Heart right ventricle (tissue), 16 donors: ENCODE measurements at regions not wholly inside any gene's neighbourhood (a gene's known extent, or its start where the extent isn't known, plus 50 kb on each side); places are given as distances from the start of the nearest gene placed in this dataset.

Source experiments
- ATAC-seq, 8 donors: fragments of 200-7000 bp; cut with Tn5 transposase; one replicate each; pipeline ENCODE4 v1.9.1; 2020; ENCODE audit warnings: mild to moderate bottlenecking in 8 of 8, moderate library complexity in 8 of 8, moderate number of reproducible peaks in 1 of 8
- DNase-seq, 2 donors: peaks; one replicate each; pipeline ENCODE4 v3.0.0-alpha.2; 2020
- H3K27ac ChIP-seq, 10 donors: fragments of 200-600 bp; sonication (generic) in 2 of 10; one replicate each; pipeline versions ENCODE4 v1.5.0 to v1.8.0; 2020 to 2022; ENCODE audit warnings: mild to moderate bottlenecking in 3 of 10
- H3K27me3 ChIP-seq, 7 donors: fragments of 200-600 bp; one replicate each; pipeline ENCODE4 v1.8.0; 2021 to 2022; ENCODE audit warnings: mild to moderate bottlenecking in 2 of 7
- H3K36me3 ChIP-seq, 9 donors: fragments of 200-600 bp; sonication (generic) in 1 of 9; one replicate each; pipeline versions ENCODE4 v1.5.0 to v1.8.0; 2020 to 2022; ENCODE audit warnings: mild to moderate bottlenecking in 2 of 9
- H3K4me1 ChIP-seq, 9 donors: fragments of 200-600 bp; sonication (generic) in 1 of 9; one replicate each; pipeline versions ENCODE4 v1.5.0 to v1.8.0; 2020 to 2022; ENCODE audit warnings: mild to moderate bottlenecking in 4 of 9
- H3K4me3 ChIP-seq, 10 donors: fragments of 200-600 bp; sonication (generic) in 2 of 10; one replicate each; pipeline versions ENCODE4 v1.5.0 to v1.8.0; 2020 to 2022; ENCODE audit warnings: mild to moderate bottlenecking in 7 of 10, moderate library complexity in 2 of 10
- H3K9me3 ChIP-seq, 11 donors: fragments of 200-600 bp in 10 of 11; sonication (generic) in 2 of 11; one replicate each; pipeline versions ENCODE4 v1.5.0 to v1.8.0; 2013 to 2022; ENCODE audit warnings: mild to moderate bottlenecking in 2 of 11, control low read depth in 1 of 11, moderate library complexity in 1 of 11
- WGBS, 2 donors: extraction: QIAGEN DNeasy Blood & Tissue Kit; methylation state at CpG; one replicate each; pipeline ENCODE4 v1.1.7; 2013; ENCODE audit warnings: inconsistent platforms in 1 of 2; 5-methylcytosine and 5-hydroxymethylcytosine counted together
- intact Hi-C, 10 donors: fragments of 100-400 bp; cut with DNase I; formaldehyde crosslinking; loops; one replicate each; pipeline versions ENCODE4 v1.11.1 to v1.14.2; 2022
- TF ChIP-seq, protein P1 (sequence below), 9 donors: fragments of 200-600 bp; sonication (generic) in 2 of 9; IDR thresholded peaks; one replicate each; pipeline versions ENCODE4 v1.5.0 to v1.8.0; 2021 to 2022; ENCODE audit warnings: antibody characterized with exemption in 9 of 9, mild to moderate bottlenecking in 5 of 9, moderate library complexity in 1 of 9
- donor health status: Arrhythmogenic right ventricular cardiomyopathy.
- donor health status: ischemic (EF 13 %, LVEDD 7.1; RV severe dilation, severe dysfunction).
- donor health status: healthy with polysubstance abuse.
- donor health status: DM: no; HTN: yes; CAD: no.
- donor health status: DM: no; HTN: no; CAD: no.
- donor health status: ischemic (EF 25% LVEDD 6.9; RV normal size, moderate dysfunction).
- donor health status: ischemic (EF 25% LVEDD 5.7; RV mildly dilated, moderate dysfunction).
- donor health status: healthy.
- donor health status: DM: yes; HTN: yes; CAD: no.
- donor health status: Ischemic cardiomyopathy.
- donor health status: ischemic (EF 35%, LVEDD 5.7; RV mildly dilated, moderate dysfunction).
- donor health status: nonischemic (EF 11% LVEDD 7.7; RV severe dilation, severe dysfunction).
- donor health status: DM: yes; HTN: yes; CAD: no.
- donor health status: PGD.
- donor health status: ischemic (EF 29% LVEDD 5.4; RV normal size, mild dysfunction).
- donor health status: nonischemic (EF 23%, LVEDD 6.1; RV moderate dilation, normal function).

DNA sequence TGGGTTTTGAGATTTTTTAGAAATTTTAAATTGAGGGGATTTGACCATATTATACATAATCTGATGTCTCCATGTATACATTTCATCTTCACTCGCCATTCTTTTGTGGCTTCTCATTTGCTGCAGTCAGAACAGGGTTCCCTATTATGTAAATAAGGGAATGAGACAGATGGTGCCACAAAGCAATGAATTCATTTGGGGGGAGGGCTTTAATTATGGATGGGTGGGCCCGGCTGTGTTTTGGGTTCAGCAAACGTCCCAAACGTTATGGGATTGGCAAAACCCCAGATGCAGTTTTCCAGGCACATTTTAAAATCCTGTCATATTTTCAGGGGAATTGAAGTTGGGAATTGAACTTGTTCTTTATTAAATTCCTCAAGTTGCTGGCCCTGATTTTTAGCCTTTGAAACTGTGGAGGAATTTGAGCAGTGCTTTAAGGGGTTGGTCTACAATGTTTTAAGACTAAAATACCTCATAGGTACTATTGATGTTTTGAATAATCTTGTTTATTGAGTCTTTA, 558.5 kb upstream of the ZNF462 start:
- no peak overlapping the region for H3K4me3 ChIP-seq
- TF ChIP-seq, protein P1, sequence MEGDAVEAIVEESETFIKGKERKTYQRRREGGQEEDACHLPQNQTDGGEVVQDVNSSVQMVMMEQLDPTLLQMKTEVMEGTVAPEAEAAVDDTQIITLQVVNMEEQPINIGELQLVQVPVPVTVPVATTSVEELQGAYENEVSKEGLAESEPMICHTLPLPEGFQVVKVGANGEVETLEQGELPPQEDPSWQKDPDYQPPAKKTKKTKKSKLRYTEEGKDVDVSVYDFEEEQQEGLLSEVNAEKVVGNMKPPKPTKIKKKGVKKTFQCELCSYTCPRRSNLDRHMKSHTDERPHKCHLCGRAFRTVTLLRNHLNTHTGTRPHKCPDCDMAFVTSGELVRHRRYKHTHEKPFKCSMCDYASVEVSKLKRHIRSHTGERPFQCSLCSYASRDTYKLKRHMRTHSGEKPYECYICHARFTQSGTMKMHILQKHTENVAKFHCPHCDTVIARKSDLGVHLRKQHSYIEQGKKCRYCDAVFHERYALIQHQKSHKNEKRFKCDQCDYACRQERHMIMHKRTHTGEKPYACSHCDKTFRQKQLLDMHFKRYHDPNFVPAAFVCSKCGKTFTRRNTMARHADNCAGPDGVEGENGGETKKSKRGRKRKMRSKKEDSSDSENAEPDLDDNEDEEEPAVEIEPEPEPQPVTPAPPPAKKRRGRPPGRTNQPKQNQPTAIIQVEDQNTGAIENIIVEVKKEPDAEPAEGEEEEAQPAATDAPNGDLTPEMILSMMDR (IDR thresholded peaks at IDR 0.05) = no peak
- no peak for ATAC-seq
- H3K4me1 ChIP-seq = peaks cover 0 to 10% (median 0%) of the 10 kb centered on the region in 9 donors
- H3K27me3 ChIP-seq = no peaks in the 10 kb centered on the region
- 73 to 77% methylated on average over 4 of the region's 4 CpGs for WGBS, 2 donors
- H3K9me3 ChIP-seq = no peaks in the 10 kb centered on the region
- intact Hi-C loops = no loop called here
- H3K36me3 ChIP-seq = no peaks in the 10 kb centered on the region
- no peak for DNase-seq
- H3K27ac ChIP-seq = no peak overlapping the region

DNA sequence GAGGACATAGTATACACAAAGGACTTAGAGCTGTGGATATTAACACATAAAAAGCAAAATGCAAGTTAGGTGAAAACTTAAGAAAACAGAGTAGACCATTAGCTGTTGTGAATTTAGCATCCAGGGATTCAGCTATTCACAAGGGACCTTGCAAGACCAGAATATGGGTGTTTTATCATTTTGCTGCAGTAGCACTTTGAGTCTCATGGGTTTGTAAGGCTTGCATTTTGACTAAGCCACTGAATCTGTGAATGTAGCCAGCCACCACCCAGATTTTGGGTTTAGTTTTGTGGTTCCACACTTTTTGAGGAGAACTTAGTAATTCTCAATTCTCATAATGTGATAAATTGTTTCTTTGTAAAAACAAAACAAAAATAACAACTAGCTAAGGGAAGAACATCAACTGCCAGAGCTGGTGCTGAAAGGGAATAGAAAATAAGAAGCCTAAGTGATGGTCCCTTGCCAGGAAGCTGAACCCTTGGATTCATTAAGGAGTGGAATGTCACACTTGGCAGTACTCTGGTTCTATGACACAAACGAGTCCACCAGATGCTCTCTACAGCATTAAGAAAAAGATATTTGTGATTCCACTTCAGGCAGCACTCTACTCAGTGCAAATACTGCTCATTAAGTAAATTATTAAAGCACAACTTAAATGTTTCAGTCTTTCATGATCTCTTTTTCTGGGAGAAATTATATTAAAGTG, 557.4 kb upstream of the ZNF462 start:
- 0 to 13% methylated on average over 1 of the region's 1 CpG for WGBS, 2 donors
- intact Hi-C loops = no loop called here
- no peak overlapping the region for H3K27ac ChIP-seq
- peaks cover 0 to 10% (median 0%) of the 10 kb centered on the region in 9 donors for H3K4me1 ChIP-seq
- no peaks in the 10 kb centered on the region for H3K36me3 ChIP-seq
- no peaks in the 10 kb centered on the region for H3K27me3 ChIP-seq
- H3K9me3 ChIP-seq = no peaks in the 10 kb centered on the region
- H3K4me3 ChIP-seq = no peak overlapping the region
- DNase-seq = peak in 1 of 2 donors; percentile 11
- ATAC-seq = peak in 3 of 8 donors; percentile 55 to 76 (median 61)
- TF ChIP-seq, protein P1 (IDR thresholded peaks at IDR 0.05) = no peak

DNA sequence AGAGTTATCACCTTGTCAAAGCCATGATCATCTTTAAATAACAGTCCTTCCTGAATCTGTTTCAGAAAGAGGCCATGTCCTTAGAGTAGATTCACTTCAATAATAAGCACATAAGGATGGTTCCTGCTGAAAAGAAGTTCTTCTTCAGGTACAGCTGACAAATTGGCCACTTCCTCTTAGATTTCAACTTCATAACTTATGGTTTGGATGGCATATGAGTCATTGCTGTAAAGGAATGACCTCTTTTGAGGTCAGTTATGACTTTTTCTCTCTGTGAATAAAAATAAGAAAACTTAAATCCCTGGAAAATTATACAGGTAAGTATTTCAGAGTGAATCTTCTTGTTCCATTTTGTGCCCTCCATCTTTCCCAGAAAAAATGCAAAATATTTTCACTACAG, 555.3 kb upstream of the ZNF462 start:
- no peak overlapping the region for H3K27ac ChIP-seq
- TF ChIP-seq, protein P1 (IDR thresholded peaks at IDR 0.05) = no peak
- ATAC-seq = no peak
- no peak for DNase-seq
- peaks cover 0 to 10% (median 0%) of the 10 kb centered on the region in 9 donors for H3K4me1 ChIP-seq
- H3K4me3 ChIP-seq = no peak overlapping the region
- no peaks in the 10 kb centered on the region for H3K27me3 ChIP-seq
- intact Hi-C loops = no loop called here
- no peaks in the 10 kb centered on the region for H3K9me3 ChIP-seq
- H3K36me3 ChIP-seq = no peaks in the 10 kb centered on the region

DNA sequence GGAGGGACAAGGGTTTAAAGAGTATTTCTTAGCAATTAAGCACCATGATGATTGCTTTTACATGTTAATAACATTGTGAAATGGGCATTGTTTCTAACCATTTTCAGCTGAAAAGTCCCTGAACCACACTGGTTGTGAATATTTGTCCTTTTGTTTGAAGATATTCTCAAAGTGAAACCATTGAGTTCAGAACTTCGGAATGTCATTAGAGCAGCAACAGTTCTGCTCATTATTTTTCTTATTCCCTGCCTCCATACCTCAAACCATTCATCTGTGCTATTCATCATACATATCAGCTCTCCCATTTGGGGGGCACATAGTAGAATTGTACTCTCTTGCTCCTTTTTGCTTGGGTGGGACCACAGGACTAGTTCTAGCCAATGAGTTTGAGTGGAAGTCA, 553.0 kb upstream of the ZNF462 start:
- no peak overlapping the region for H3K4me3 ChIP-seq
- no peaks in the 10 kb centered on the region for H3K27me3 ChIP-seq
- no peaks in the 10 kb centered on the region for H3K36me3 ChIP-seq
- TF ChIP-seq, protein P1 (IDR thresholded peaks at IDR 0.05) = no peak
- 91 to 97% methylated on average over 1 of the region's 1 CpG for WGBS, 2 donors
- no peak for ATAC-seq
- no peak overlapping the region for H3K27ac ChIP-seq
- intact Hi-C loops = no loop called here
- peaks cover 0 to 4% (median 0%) of the 10 kb centered on the region in 11 donors for H3K9me3 ChIP-seq
- H3K4me1 ChIP-seq = peaks cover 0 to 10% (median 0%) of the 10 kb centered on the region in 9 donors
- DNase-seq = no peak
